ENCODE measurements at regions not wholly inside any gene's neighbourhood (a gene's known extent, or its start where the extent isn't known, plus 50 kb on each side); places are given as distances from the start of the nearest gene placed in this dataset.

GRCh38 chr2:457792-458424 is 170.0 kb upstream of the ALKAL2 start:
- TF ChIP-seq POLR2AphosphoS5 (IDR thresholded peaks at IDR 0.05; ENCODE audit: low read depth, low read length) (no peak), REST (IDR thresholded peaks at IDR 0.05; ENCODE audit: insufficient read depth in 1 of 2, low read depth in 2 of 2, low read length in 2 of 2) (no peak), SIN3A (IDR thresholded peaks at IDR 0.05; ENCODE audit: borderline replicate concordance, insufficient read depth, low read length) (no peak), TAF1 (IDR thresholded peaks at IDR 0.05; ENCODE audit: borderline replicate concordance, insufficient read depth, low read length) (no peak)

Measured in PFSK-1 (cell line).